SU-DHL-6 (cell line): ENCODE measurements at regions not wholly inside any gene's neighbourhood (a gene's known extent, or its start where the extent isn't known, plus 50 kb on each side); places are given as distances from the start of the nearest gene placed in this dataset.

Experiments used
- H2AFZ ChIP-seq: fragments of 200-600 bp; sonication (generic); 2 replicates; pipeline ENCODE4 v1.6.1; 2014; ENCODE audit warnings: low read depth, mild to moderate bottlenecking, moderate library complexity, mixed read lengths, antibody characterized with exemption, low read length; ENCODE audit not compliant: severe bottlenecking
- H3F3A ChIP-seq: fragments of 200-600 bp; shearing (Covaris generic); 2 replicates; pipeline ENCODE4 v1.6.0; 2016; ENCODE audit warnings: antibody characterized with exemption, mild to moderate bottlenecking; ENCODE audit not compliant: insufficient read depth
- H3K27ac ChIP-seq: fragments of 200-600 bp; sonication (generic); 2 replicates; pipeline ENCODE4 v1.5.1; 2016; ENCODE audit warnings: low read depth, mild to moderate bottlenecking, low read length, moderate library complexity, mixed read lengths
- H3K27me3 ChIP-seq: fragments of 200-600 bp; sonication (generic), shearing (Covaris generic); 2 replicates; pipeline ENCODE4 v1.6.0; 2014; ENCODE audit warnings: mild to moderate bottlenecking, low read length
- H3K36me3 ChIP-seq: fragments of 200-600 bp; sonication (generic); 2 replicates; pipeline ENCODE4 v1.6.1; 2014; ENCODE audit warnings: mild to moderate bottlenecking, low read length, mixed read lengths
- H3K4me2 ChIP-seq: fragments of 300-600, 200-600 bp; shearing (Covaris generic), sonication (generic); 2 replicates; pipeline ENCODE4 v1.6.0; 2014; ENCODE audit warnings: low read length, low read depth, mild to moderate bottlenecking; ENCODE audit not compliant: poor library complexity, severe bottlenecking
- H3K4me3 ChIP-seq: fragments of 200-600 bp; sonication (generic); 2 replicates; pipeline ENCODE4 v1.5.1; 2014; ENCODE audit warnings: antibody characterized with exemption, low read length, mild to moderate bottlenecking, mixed read lengths; ENCODE audit not compliant: insufficient read depth, poor library complexity, severe bottlenecking
- H3K79me2 ChIP-seq: fragments of 200-600 bp; sonication (generic); 2 replicates; pipeline ENCODE4 v1.6.1; 2014; ENCODE audit warnings: mild to moderate bottlenecking, low read length, moderate library complexity; ENCODE audit not compliant: insufficient read depth
- H3K9ac ChIP-seq: fragments of 200-600 bp; sonication (generic); 2 replicates; pipeline ENCODE4 v1.7.0; 2014; ENCODE audit warnings: mild to moderate bottlenecking, low read length
- H3K9me2 ChIP-seq: fragments of 200-600 bp; sonication (generic); replicated peaks from 2 replicates; pipeline ENCODE4 v1.6.1; 2014; ENCODE audit warnings: low read length; ENCODE audit not compliant: insufficient read depth
- H3K9me3 ChIP-seq: fragments of 200-600 bp; sonication (generic); 2 replicates; pipeline ENCODE4 v1.6.1; 2014; ENCODE audit warnings: low read length, mixed read lengths; ENCODE audit not compliant: insufficient read depth
- H4K20me1 ChIP-seq: fragments of 200-600 bp; sonication (generic); 2 replicates; pipeline ENCODE4 v1.6.1; 2014; ENCODE audit warnings: low read depth, mild to moderate bottlenecking, antibody characterized with exemption, low read length, moderate library complexity, mixed read lengths
- EZH2phosphoT487 ChIP-seq: fragments of 200-600 bp; sonication (generic), shearing (Covaris generic); conservative IDR thresholded peaks from 2 replicates; pipeline ENCODE4 v1.6.1; 2018; ENCODE audit warnings: mild to moderate bottlenecking, antibody characterized with exemption, low read length, moderate library complexity, mixed read lengths
- TF ChIP-seq, protein P1 (sequence below): fragments of 200-600 bp; sonication (generic); IDR thresholded peaks from one replicate; pipeline ENCODE4 v1.5.1; 2017; ENCODE audit warnings: antibody characterized with exemption, mild to moderate bottlenecking, low read length, moderate library complexity; ENCODE audit not compliant: insufficient read depth, poor library complexity, severe bottlenecking

- Histone ChIP-seq H4K20me1 (no peaks in the 10 kb centered on the region), H3K4me2 (no peak overlapping the region), H3K36me3 (no peaks in the 10 kb centered on the region), H3K27me3 (no peaks in the 10 kb centered on the region), H3K27ac (no peak overlapping the region), H3K9me3 (no peaks in the 10 kb centered on the region), H3K9ac (no peak overlapping the region), H3K9me2 (no peaks in the 10 kb centered on the region), H2AFZ (no peak overlapping the region), H3F3A (no peaks in the 10 kb centered on the region), H3K79me2 (no peaks in the 10 kb centered on the region), H3K4me3 (no peak overlapping the region)
- no peak for TF ChIP-seq EZH2phosphoT487
- TF ChIP-seq, protein P1, sequence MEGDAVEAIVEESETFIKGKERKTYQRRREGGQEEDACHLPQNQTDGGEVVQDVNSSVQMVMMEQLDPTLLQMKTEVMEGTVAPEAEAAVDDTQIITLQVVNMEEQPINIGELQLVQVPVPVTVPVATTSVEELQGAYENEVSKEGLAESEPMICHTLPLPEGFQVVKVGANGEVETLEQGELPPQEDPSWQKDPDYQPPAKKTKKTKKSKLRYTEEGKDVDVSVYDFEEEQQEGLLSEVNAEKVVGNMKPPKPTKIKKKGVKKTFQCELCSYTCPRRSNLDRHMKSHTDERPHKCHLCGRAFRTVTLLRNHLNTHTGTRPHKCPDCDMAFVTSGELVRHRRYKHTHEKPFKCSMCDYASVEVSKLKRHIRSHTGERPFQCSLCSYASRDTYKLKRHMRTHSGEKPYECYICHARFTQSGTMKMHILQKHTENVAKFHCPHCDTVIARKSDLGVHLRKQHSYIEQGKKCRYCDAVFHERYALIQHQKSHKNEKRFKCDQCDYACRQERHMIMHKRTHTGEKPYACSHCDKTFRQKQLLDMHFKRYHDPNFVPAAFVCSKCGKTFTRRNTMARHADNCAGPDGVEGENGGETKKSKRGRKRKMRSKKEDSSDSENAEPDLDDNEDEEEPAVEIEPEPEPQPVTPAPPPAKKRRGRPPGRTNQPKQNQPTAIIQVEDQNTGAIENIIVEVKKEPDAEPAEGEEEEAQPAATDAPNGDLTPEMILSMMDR = no peak
Observed at GRCh38 chr18:29076645-29077044, 899.7 kb upstream of the CDH2 start.

- Histone ChIP-seq H3K27me3 (no peaks in the 10 kb centered on the region), H3F3A (no peaks in the 10 kb centered on the region), H3K9me3 (no peaks in the 10 kb centered on the region), H3K4me3 (no peak overlapping the region), H3K9ac (no peak overlapping the region), H3K79me2 (no peaks in the 10 kb centered on the region), H3K36me3 (no peaks in the 10 kb centered on the region), H3K9me2 (no peaks in the 10 kb centered on the region), H4K20me1 (no peaks in the 10 kb centered on the region), H3K27ac (no peak overlapping the region), H3K4me2 (no peak overlapping the region), H2AFZ (no peak overlapping the region)
- TF ChIP-seq, protein P1 = no peak
- no peak for TF ChIP-seq EZH2phosphoT487
Observed at GRCh38 chr18:29074147-29074546, 897.2 kb upstream of the CDH2 start.

GRCh38 chr18:29071869-29072268 is 894.9 kb upstream of the CDH2 start:
- no peak overlapping the region for H3K4me3 ChIP-seq
- H3K36me3 ChIP-seq = no peaks in the 10 kb centered on the region
- H3K4me2 ChIP-seq = no peak overlapping the region
- H2AFZ ChIP-seq = no peak overlapping the region
- H3K9me3 ChIP-seq = no peaks in the 10 kb centered on the region
- H3F3A ChIP-seq = no peaks in the 10 kb centered on the region
- H3K9ac ChIP-seq = no peak overlapping the region
- no peaks in the 10 kb centered on the region for H4K20me1 ChIP-seq
- H3K27me3 ChIP-seq = no peaks in the 10 kb centered on the region
- TF ChIP-seq EZH2phosphoT487 = no peak
- TF ChIP-seq, protein P1 = no peak
- H3K79me2 ChIP-seq = no peaks in the 10 kb centered on the region
- H3K9me2 ChIP-seq = no peaks in the 10 kb centered on the region
- no peak overlapping the region for H3K27ac ChIP-seq
